B cell (primary cell): ENCODE measurements at regions not wholly inside any gene's neighbourhood (a gene's known extent, or its start where the extent isn't known, plus 50 kb on each side); places are given as distances from the start of the nearest gene placed in this dataset.

Experiments used
- ATAC-seq: fragments of 200-7000 bp; cut with Tn5 transposase; one replicate; pipeline ENCODE4 v1.10.0; 2021; ENCODE audit warnings: low read depth, mild to moderate bottlenecking, moderate number of reproducible peaks, moderate library complexity
- CTCF ChIA-PET: fragments of 350-600 bp; sonication (Branson Sonifier 250); formaldehyde crosslinking; loops from one replicate; lab custom pipeline; 2021; ENCODE audit warnings: antibody characterized with exemption, inconsistent platforms; lab: Charles Lee
- POLR2A ChIA-PET: fragments of 350-600 bp; sonication (Branson Sonifier 250); formaldehyde crosslinking; loops from one replicate; lab custom pipeline; 2021; ENCODE audit warnings: antibody characterized with exemption; lab: Charles Lee
- DNase-seq: peaks from one replicate; pipeline ENCODE4 v3.0.0; 2013
- H2AFZ ChIP-seq: 2 replicates; pipeline ENCODE4 v1.6.1; 2012; ENCODE audit warnings: mild to moderate bottlenecking, low read depth, low read length; ENCODE audit not compliant: insufficient read depth, poor library complexity, severe bottlenecking
- H3K27ac ChIP-seq, 2 donors: 1 replicate in 1 of 2; 2 replicates in 1 of 2; pipeline ENCODE4 v1.5.1; 2012 to 2013; ENCODE audit warnings: low read length in 2 of 2, mild to moderate bottlenecking in 2 of 2, moderate library complexity in 1 of 2
- H3K27me3 ChIP-seq, 4 experiments: fragments of 200-600 bp in 1 of 4; sonication (generic) in 1 of 4; replicated peaks in 1 of 4; 1 replicate in 2 of 4; 2 replicates in 2 of 4; pipeline versions ENCODE4 v1.6.1 to v1.7.0; 2013 to 2016; ENCODE audit warnings: low read length in 3 of 4, mild to moderate bottlenecking in 2 of 4, mixed read lengths in 1 of 4, moderate library complexity in 1 of 4; ENCODE audit not compliant: insufficient read depth in 4 of 4, control insufficient read depth in 3 of 4; ENCODE audit errors: control extremely low read depth in 1 of 4
- H3K36me3 ChIP-seq, 2 experiments: replicated peaks in 1 of 2; 1 replicate in 1 of 2; 2 replicates in 1 of 2; pipeline versions ENCODE4 v1.6.1 to v1.7.1; 2013; ENCODE audit warnings: low read length in 1 of 2; ENCODE audit not compliant: insufficient read depth in 2 of 2, control insufficient read depth in 1 of 2; ENCODE audit errors: control extremely low read depth in 1 of 2, extremely low read depth in 1 of 2
- H3K4me1 ChIP-seq, 2 donors: fragments of 200-600 bp in 1 of 2; sonication (generic) in 1 of 2; 1 replicate in 1 of 2; 2 replicates in 1 of 2; pipeline versions ENCODE4 v1.5.1 to v1.6.1; 2013 to 2017; ENCODE audit warnings: low read length in 2 of 2; ENCODE audit not compliant: control insufficient read depth in 2 of 2, insufficient read depth in 2 of 2
- H3K4me2 ChIP-seq: replicated peaks from 2 replicates; pipeline ENCODE3; 2012; ENCODE audit warnings: mild to moderate bottlenecking, low read depth, low read length; ENCODE audit not compliant: poor library complexity, severe bottlenecking
- H3K4me3 ChIP-seq, 5 experiments: fragments of 200-600 bp in 1 of 5; sonication (generic) in 1 of 5; 1 replicate in 3 of 5; 2 replicates in 2 of 5; pipeline versions ENCODE4 v1.5.1 to v1.7.0; 2011 to 2016; ENCODE audit warnings: low read length in 4 of 5, mild to moderate bottlenecking in 4 of 5, low read depth in 2 of 5, control low read depth in 1 of 5, moderate library complexity in 1 of 5; ENCODE audit not compliant: insufficient read depth in 1 of 5; ENCODE audit errors: control extremely low read depth in 1 of 5, extremely low read depth in 1 of 5
- H3K79me2 ChIP-seq: fragments of 200-600 bp; sonication (generic); one replicate; pipeline ENCODE4 v1.6.0; 2016; ENCODE audit warnings: low read length; ENCODE audit not compliant: control insufficient read depth, insufficient read depth
- H3K9ac ChIP-seq: fragments of 200-600 bp; sonication (generic); 2 replicates; pipeline ENCODE4 v1.6.1; 2017; ENCODE audit warnings: mild to moderate bottlenecking, low read length, moderate library complexity
- H3K9me3 ChIP-seq, 3 donors: one replicate each; pipeline versions ENCODE4 v1.6.1 to v1.7.1; 2013; ENCODE audit warnings: low read length in 2 of 3; ENCODE audit not compliant: control insufficient read depth in 2 of 3, insufficient read depth in 1 of 3; ENCODE audit errors: control extremely low read depth in 1 of 3
- H4K20me1 ChIP-seq: 2 replicates; pipeline ENCODE4 v1.6.0; 2012; ENCODE audit warnings: mild to moderate bottlenecking, low read length; ENCODE audit not compliant: insufficient read depth, control insufficient read depth, poor library complexity, severe bottlenecking
- H3K27ac Mint-ChIP-seq: one replicate; pipeline ENCODE4 v1.8.0; 2021; ENCODE audit warnings: mixed read lengths
- H3K27me3 Mint-ChIP-seq: one replicate; pipeline ENCODE4 v1.8.0; 2021; ENCODE audit warnings: mixed read lengths
- H3K4me1 Mint-ChIP-seq: one replicate; pipeline ENCODE4 v1.8.0; 2021; ENCODE audit warnings: mixed read lengths
- H3K4me3 Mint-ChIP-seq: one replicate; pipeline ENCODE4 v1.8.0; 2021; ENCODE audit warnings: mixed read lengths
- H3K9me3 Mint-ChIP-seq: one replicate; pipeline ENCODE4 v1.8.0; 2022; ENCODE audit warnings: mixed read lengths; ENCODE audit not compliant: insufficient read depth
- EZH2 ChIP-seq: IDR thresholded peaks from 2 replicates; pipeline ENCODE4 v1.6.1; 2012; ENCODE audit warnings: borderline replicate concordance, low read depth, mild to moderate bottlenecking, moderate library complexity, low read length; ENCODE audit not compliant: insufficient read depth, poor library complexity, severe bottlenecking
- WGBS: methylation state at CpG from one replicate; pipeline ENCODE4 v1.1.5; 2013; ENCODE audit warnings: missing lambda C conversion rate; ENCODE audit not compliant: insufficient coverage; 5-methylcytosine and 5-hydroxymethylcytosine counted together
- intact Hi-C: fragments of 100-400 bp; cut with micrococcal nuclease; formaldehyde crosslinking; loops from one replicate; pipeline ENCODE4 v1.10.0; 2022
- TF ChIP-seq, protein P1 (sequence below): fragments of 200-600 bp; IDR thresholded peaks from one replicate; pipeline ENCODE4 v1.8.0; 2022; ENCODE audit warnings: antibody characterized with exemption, mild to moderate bottlenecking

- no peaks in the 10 kb centered on the region for H3K36me3 ChIP-seq
- H3K27me3 ChIP-seq = peaks cover 0 to 18% (median 2%) of the 10 kb centered on the region in 4 experiments
- no peak overlapping the region for H3K4me3 Mint-ChIP-seq
- no peak for ATAC-seq
- no peaks in the 10 kb centered on the region for H3K4me1 ChIP-seq
- peaks cover 0 to 12% (median 2%) of the 10 kb centered on the region in 3 donors for H3K9me3 ChIP-seq
- WGBS = 52% methylated on average over 5 of the region's 9 CpGs
- no peaks in the 10 kb centered on the region for H3K4me1 Mint-ChIP-seq
- no peaks in the 10 kb centered on the region for H3K79me2 ChIP-seq
- H3K27ac Mint-ChIP-seq = no peak overlapping the region
- no peak overlapping the region for H2AFZ ChIP-seq
- no peak for DNase-seq
- no peaks in the 10 kb centered on the region for H3K9me3 Mint-ChIP-seq
- TF ChIP-seq, protein P1, sequence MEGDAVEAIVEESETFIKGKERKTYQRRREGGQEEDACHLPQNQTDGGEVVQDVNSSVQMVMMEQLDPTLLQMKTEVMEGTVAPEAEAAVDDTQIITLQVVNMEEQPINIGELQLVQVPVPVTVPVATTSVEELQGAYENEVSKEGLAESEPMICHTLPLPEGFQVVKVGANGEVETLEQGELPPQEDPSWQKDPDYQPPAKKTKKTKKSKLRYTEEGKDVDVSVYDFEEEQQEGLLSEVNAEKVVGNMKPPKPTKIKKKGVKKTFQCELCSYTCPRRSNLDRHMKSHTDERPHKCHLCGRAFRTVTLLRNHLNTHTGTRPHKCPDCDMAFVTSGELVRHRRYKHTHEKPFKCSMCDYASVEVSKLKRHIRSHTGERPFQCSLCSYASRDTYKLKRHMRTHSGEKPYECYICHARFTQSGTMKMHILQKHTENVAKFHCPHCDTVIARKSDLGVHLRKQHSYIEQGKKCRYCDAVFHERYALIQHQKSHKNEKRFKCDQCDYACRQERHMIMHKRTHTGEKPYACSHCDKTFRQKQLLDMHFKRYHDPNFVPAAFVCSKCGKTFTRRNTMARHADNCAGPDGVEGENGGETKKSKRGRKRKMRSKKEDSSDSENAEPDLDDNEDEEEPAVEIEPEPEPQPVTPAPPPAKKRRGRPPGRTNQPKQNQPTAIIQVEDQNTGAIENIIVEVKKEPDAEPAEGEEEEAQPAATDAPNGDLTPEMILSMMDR = no peak
- no peak for TF ChIP-seq EZH2
- H3K4me3 ChIP-seq = no peak overlapping the region
- no peak overlapping the region for H3K9ac ChIP-seq
- peaks cover 20% of the 10 kb centered on the region for H3K27me3 Mint-ChIP-seq
- H4K20me1 ChIP-seq = no peaks in the 10 kb centered on the region
- H3K27ac ChIP-seq = no peak overlapping the region
- H3K4me2 ChIP-seq = no peak overlapping the region
- ChIA-PET POLR2A (no interaction called here), CTCF (no interaction called here)
- intact Hi-C loops = no loop called here
These were observed 173.4 kb upstream of the EXOC2 start for GRCh38 chr6:866316-866715.

GRCh38 chr6:865846-866245 lies 172.9 kb upstream of the EXOC2 start:
- POLR2A ChIA-PET = no interaction called here
- no peaks in the 10 kb centered on the region for H4K20me1 ChIP-seq
- Mint-ChIP-seq H3K9me3 (no peaks in the 10 kb centered on the region), H3K4me1 (no peaks in the 10 kb centered on the region), H3K4me3 (no peak overlapping the region), H3K27ac (no peak overlapping the region), H3K27me3 (peaks cover 24% of the 10 kb centered on the region)
- H3K4me3 ChIP-seq = no peak overlapping the region
- H3K4me2 ChIP-seq = no peak overlapping the region
- no peaks in the 10 kb centered on the region for H3K36me3 ChIP-seq
- ATAC-seq = no peak
- H3K79me2 ChIP-seq = no peaks in the 10 kb centered on the region
- DNase-seq = no peak
- H2AFZ ChIP-seq = no peak overlapping the region
- no peak overlapping the region for H3K27ac ChIP-seq
- CTCF ChIA-PET = no interaction called here
- H3K9ac ChIP-seq = no peak overlapping the region
- WGBS = 80% methylated on average over 1 of the region's 4 CpGs
- no peak for TF ChIP-seq EZH2
- TF ChIP-seq, protein P1 = no peak
- intact Hi-C loops = no loop called here
- peaks cover 0 to 11% (median 2%) of the 10 kb centered on the region in 3 donors for H3K9me3 ChIP-seq
- H3K27me3 ChIP-seq = peaks cover 0 to 21% (median 2%) of the 10 kb centered on the region in 4 experiments
- no peaks in the 10 kb centered on the region for H3K4me1 ChIP-seq
